Astrocyte (in vitro differentiated cells and primary cell): ENCODE measurements at regions not wholly inside any gene's neighbourhood (a gene's known extent, or its start where the extent isn't known, plus 50 kb on each side); places are given as distances from the start of the nearest gene placed in this dataset.

ENCODE experiments used
- DNase-seq: peaks from one replicate; pipeline ENCODE4 v3.0.0-alpha.2; 2010; ENCODE audit warnings: low read depth
- FAIRE-seq: peaks from 2 replicates; lab custom pipeline; 2011; peaks lifted over from hg19 to GRCh38; lab: Jason Lieb, UNC
- H2AFZ ChIP-seq: 2 replicates; pipeline ENCODE4 v1.6.0; 2012; ENCODE audit warnings: low read depth, low read length, inconsistent platforms
- H3K27ac ChIP-seq: 2 replicates; pipeline ENCODE4 v1.5.1; 2011; ENCODE audit warnings: low read depth, low read length, inconsistent platforms
- H3K27me3 ChIP-seq: 2 replicates; pipeline ENCODE4 v1.6.0; 2011; ENCODE audit warnings: low read length, inconsistent platforms; ENCODE audit not compliant: insufficient read depth
- H3K36me3 ChIP-seq: 2 replicates; pipeline ENCODE4 v1.5.1; 2011; ENCODE audit warnings: low read length, inconsistent platforms; ENCODE audit not compliant: insufficient read depth
- H3K4me1 ChIP-seq: 2 replicates; pipeline ENCODE4 v1.5.1; 2011; ENCODE audit warnings: low read length, inconsistent platforms; ENCODE audit not compliant: insufficient read depth
- H3K4me2 ChIP-seq: 2 replicates; pipeline ENCODE4 v1.6.0; 2012; ENCODE audit warnings: low read length, inconsistent platforms
- H3K4me3 ChIP-seq: 2 replicates; pipeline ENCODE4 v1.5.1; 2011; ENCODE audit warnings: low read depth, mild to moderate bottlenecking, low read length, inconsistent platforms; ENCODE audit not compliant: insufficient read depth
- H3K79me2 ChIP-seq: 2 replicates; pipeline ENCODE4 v1.6.0; 2012; ENCODE audit warnings: mild to moderate bottlenecking, low read length, inconsistent platforms; ENCODE audit not compliant: insufficient read depth
- H3K9ac ChIP-seq: 2 replicates; pipeline ENCODE4 v1.6.0; 2012; ENCODE audit warnings: mild to moderate bottlenecking, low read length, inconsistent platforms
- H3K9me3 ChIP-seq: 2 replicates; pipeline ENCODE4 v1.5.1; 2012; ENCODE audit warnings: low read depth, mild to moderate bottlenecking, low read length, inconsistent platforms; ENCODE audit not compliant: insufficient read depth
- H4K20me1 ChIP-seq: 2 replicates; pipeline ENCODE4 v1.6.0; 2012; ENCODE audit warnings: low read length, inconsistent platforms; ENCODE audit not compliant: insufficient read depth
- H3K27ac Mint-ChIP-seq: one replicate; pipeline ENCODE4 v1.8.0; 2021; ENCODE audit warnings: mild to moderate bottlenecking, mixed read lengths; ENCODE audit not compliant: unreplicated experiment
- H3K27me3 Mint-ChIP-seq: one replicate; pipeline ENCODE4 v1.8.0; 2021; ENCODE audit warnings: low read depth, mixed read lengths; ENCODE audit not compliant: unreplicated experiment
- H3K36me3 Mint-ChIP-seq: one replicate; pipeline ENCODE4 v1.8.0; 2021; ENCODE audit warnings: low read depth, mixed read lengths; ENCODE audit not compliant: unreplicated experiment
- H3K4me1 Mint-ChIP-seq: one replicate; pipeline ENCODE4 v1.8.0; 2021; ENCODE audit warnings: low read depth, mixed read lengths; ENCODE audit not compliant: unreplicated experiment
- H3K4me3 Mint-ChIP-seq: one replicate; pipeline ENCODE4 v1.8.0; 2021; ENCODE audit warnings: mild to moderate bottlenecking, moderate library complexity, mixed read lengths; ENCODE audit not compliant: unreplicated experiment
- H3K9me3 Mint-ChIP-seq: one replicate; pipeline ENCODE4 v1.8.0; 2021; ENCODE audit warnings: mild to moderate bottlenecking, mixed read lengths; ENCODE audit not compliant: unreplicated experiment
- CTCF ChIP-seq: IDR thresholded peaks from 2 replicates; pipeline ENCODE4 v1.5.1; 2011; ENCODE audit warnings: low read depth, mild to moderate bottlenecking, inconsistent platforms, low read length, moderate library complexity; ENCODE audit not compliant: insufficient read depth
- EZH2 ChIP-seq: IDR thresholded peaks from 2 replicates; pipeline ENCODE4 v1.6.1; 2012; ENCODE audit warnings: mild to moderate bottlenecking, low read length, inconsistent platforms; ENCODE audit not compliant: insufficient read depth

- no peak overlapping the region for H3K4me2 ChIP-seq
- Mint-ChIP-seq H3K4me1 (peaks cover 7% of the 10 kb centered on the region), H3K4me3 (no peak overlapping the region), H3K27ac (no peak overlapping the region), H3K27me3 (no peaks in the 10 kb centered on the region), H3K36me3 (peaks cover 7% of the 10 kb centered on the region), H3K9me3 (no peaks in the 10 kb centered on the region)
- H4K20me1 ChIP-seq = peaks cover 16% of the 10 kb centered on the region
- no peak overlapping the region for H3K9ac ChIP-seq
- H3K79me2 ChIP-seq = peaks cover 66% of the 10 kb centered on the region
- H2AFZ ChIP-seq = no peak overlapping the region
- TF ChIP-seq CTCF (no peak), EZH2 (no peak)
- DNase-seq = no peak
- H3K4me1 ChIP-seq = peaks cover 3% of the 10 kb centered on the region
- no peaks in the 10 kb centered on the region for H3K27me3 ChIP-seq
- no peaks in the 10 kb centered on the region for H3K9me3 ChIP-seq
- H3K4me3 ChIP-seq = no peak overlapping the region
- H3K36me3 ChIP-seq = peaks cover 4% of the 10 kb centered on the region
- H3K27ac ChIP-seq = no peak overlapping the region
- no peak for FAIRE-seq
Observed at GRCh38 chr6:4010689-4011090, 68.2 kb downstream of the FAM217A start.

- no peaks in the 10 kb centered on the region for H3K27me3 Mint-ChIP-seq
- Histone ChIP-seq H3K4me2 (no peak overlapping the region), H2AFZ (no peak overlapping the region), H4K20me1 (peaks cover 16% of the 10 kb centered on the region), H3K79me2 (peaks cover 79% of the 10 kb centered on the region), H3K4me3 (no peak overlapping the region), H3K9ac (no peak overlapping the region), H3K4me1 (peaks cover 11% of the 10 kb centered on the region), H3K27ac (no peak overlapping the region), H3K27me3 (no peaks in the 10 kb centered on the region), H3K36me3 (peaks cover 4% of the 10 kb centered on the region), H3K9me3 (no peaks in the 10 kb centered on the region)
- H3K4me1 Mint-ChIP-seq = peaks cover 10% of the 10 kb centered on the region
- DNase-seq = no peak
- H3K4me3 Mint-ChIP-seq = no peak overlapping the region
- no peak for FAIRE-seq
- H3K27ac Mint-ChIP-seq = no peak overlapping the region
- H3K9me3 Mint-ChIP-seq = no peaks in the 10 kb centered on the region
- peaks cover 7% of the 10 kb centered on the region for H3K36me3 Mint-ChIP-seq
- TF ChIP-seq EZH2 (no peak), CTCF (no peak)
Observed at GRCh38 chr6:4012826-4013225, 66.1 kb downstream of the FAM217A start.

- H3K9me3 ChIP-seq = no peaks in the 10 kb centered on the region
Observed at GRCh38 chr6:4017058-4017739, 61.7 kb downstream of the FAM217A start.

More at GRCh38 chr6:4017058-4017739, 61.7 kb downstream of the FAM217A start:
- peaks cover 7% of the 10 kb centered on the region for H3K36me3 Mint-ChIP-seq
- H3K9me3 Mint-ChIP-seq = no peaks in the 10 kb centered on the region
- FAIRE-seq = no peak
- peak overlapping the region; percentile 95 for H3K27ac ChIP-seq
- H3K4me1 ChIP-seq = peaks cover 14% of the 10 kb centered on the region
- TF ChIP-seq CTCF = no peak
- TF ChIP-seq EZH2 = no peak
- peaks cover 4% of the 10 kb centered on the region for H3K36me3 ChIP-seq
- H3K4me3 ChIP-seq = peak overlapping the region; percentile 79
- peaks cover 12% of the 10 kb centered on the region for H3K4me1 Mint-ChIP-seq
- no peaks in the 10 kb centered on the region for H3K27me3 Mint-ChIP-seq
- peak overlapping the region; percentile 92 for H3K4me2 ChIP-seq
- peak overlapping the region; percentile 90 for H3K9ac ChIP-seq
- H3K79me2 ChIP-seq = peaks cover 87% of the 10 kb centered on the region
- H3K27ac Mint-ChIP-seq = peak overlapping the region; percentile 51
- H3K27me3 ChIP-seq = no peaks in the 10 kb centered on the region
- DNase-seq = no peak
- H3K4me3 Mint-ChIP-seq = peak overlapping the region; percentile 93
- no peak overlapping the region for H2AFZ ChIP-seq
- H4K20me1 ChIP-seq = peaks cover 16% of the 10 kb centered on the region
